HepG2 (cell line): ENCODE measurements at regions not wholly inside any gene's neighbourhood (a gene's known extent, or its start where the extent isn't known, plus 50 kb on each side); places are given as distances from the start of the nearest gene placed in this dataset.
A peak's percentile ranks its signal among the peaks of the same experiment; 100 is the strongest.

Experiments
- ELF1 ChIP-seq: sonication (generic); formaldehyde crosslinking; IDR thresholded peaks from 2 replicates; pipeline ENCODE4 v1.4.0; 2020; ENCODE audit warnings: missing genetic modification reagents
- ESRRA ChIP-seq: sonication (generic); formaldehyde crosslinking; IDR thresholded peaks from 2 replicates; pipeline ENCODE4 v1.5.1; 2020; ENCODE audit warnings: mild to moderate bottlenecking, low read depth, missing genetic modification reagents
- EZH2 ChIP-seq: conservative IDR thresholded peaks from 2 replicates; pipeline ENCODE4 v1.6.1; 2012; ENCODE audit warnings: mild to moderate bottlenecking, low read depth, low read length, moderate library complexity
- GTF2F1 ChIP-seq: fragments of 150-350 bp; IDR thresholded peaks from 2 replicates; pipeline ENCODE4 v1.6.1; 2014; ENCODE audit warnings: low read length
- NFE2L1 ChIP-seq: sonication (generic); formaldehyde crosslinking; IDR thresholded peaks from 2 replicates; pipeline ENCODE4 v1.4.0; 2020; ENCODE audit warnings: missing genetic modification reagents, mild to moderate bottlenecking, borderline replicate concordance
- ZBTB49 ChIP-seq: sonication (generic); formaldehyde crosslinking; IDR thresholded peaks from 2 replicates; pipeline ENCODE4 v1.4.0; 2020; ENCODE audit warnings: missing genetic modification reagents, borderline replicate concordance

- TF ChIP-seq ZBTB49 (CRISPR knock-in tag) = 0 out of 2 replicates have a peak, but pooled peaks have one; percentile 31
- no peak for TF ChIP-seq ESRRA (CRISPR knock-in tag)
- no peak for TF ChIP-seq ELF1 (CRISPR knock-in tag)
- no peak for TF ChIP-seq EZH2
- TF ChIP-seq NFE2L1 (CRISPR knock-in tag) = no peak
- no peak for TF ChIP-seq GTF2F1
These were observed 121.2 kb downstream of the TLE3 start for GRCh38 chr15:69976366-69976994.
